ENCODE measurements at regions not wholly inside any gene's neighbourhood (a gene's known extent, or its start where the extent isn't known, plus 50 kb on each side); places are given as distances from the start of the nearest gene placed in this dataset.

DNA sequence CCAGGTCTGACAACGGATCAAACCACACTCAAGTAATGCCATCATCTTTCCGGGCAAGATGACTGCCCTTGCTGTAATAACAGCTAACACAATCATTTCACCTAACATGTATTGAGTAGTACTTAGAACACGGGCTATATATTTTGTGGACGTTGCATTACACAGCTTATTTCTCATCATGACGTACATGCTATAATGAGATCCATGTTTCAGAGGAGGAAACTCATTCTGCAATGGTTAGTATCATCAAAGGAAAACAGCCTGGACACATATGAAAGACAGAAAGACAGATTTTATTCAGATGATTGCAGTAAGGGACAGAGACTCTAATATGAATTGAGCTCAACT lies 446.7 kb downstream of the HS3ST3B1 start:
- Histone ChIP-seq H3K4me3 (no peak overlapping the region), H3K9me3 (no peaks in the 10 kb centered on the region), H3K36me3 (no peaks in the 10 kb centered on the region), H3K4me1 (no peaks in the 10 kb centered on the region), H3K27ac (no peak overlapping the region), H3K27me3 (no peaks in the 10 kb centered on the region)
- TF ChIP-seq, protein P1, sequence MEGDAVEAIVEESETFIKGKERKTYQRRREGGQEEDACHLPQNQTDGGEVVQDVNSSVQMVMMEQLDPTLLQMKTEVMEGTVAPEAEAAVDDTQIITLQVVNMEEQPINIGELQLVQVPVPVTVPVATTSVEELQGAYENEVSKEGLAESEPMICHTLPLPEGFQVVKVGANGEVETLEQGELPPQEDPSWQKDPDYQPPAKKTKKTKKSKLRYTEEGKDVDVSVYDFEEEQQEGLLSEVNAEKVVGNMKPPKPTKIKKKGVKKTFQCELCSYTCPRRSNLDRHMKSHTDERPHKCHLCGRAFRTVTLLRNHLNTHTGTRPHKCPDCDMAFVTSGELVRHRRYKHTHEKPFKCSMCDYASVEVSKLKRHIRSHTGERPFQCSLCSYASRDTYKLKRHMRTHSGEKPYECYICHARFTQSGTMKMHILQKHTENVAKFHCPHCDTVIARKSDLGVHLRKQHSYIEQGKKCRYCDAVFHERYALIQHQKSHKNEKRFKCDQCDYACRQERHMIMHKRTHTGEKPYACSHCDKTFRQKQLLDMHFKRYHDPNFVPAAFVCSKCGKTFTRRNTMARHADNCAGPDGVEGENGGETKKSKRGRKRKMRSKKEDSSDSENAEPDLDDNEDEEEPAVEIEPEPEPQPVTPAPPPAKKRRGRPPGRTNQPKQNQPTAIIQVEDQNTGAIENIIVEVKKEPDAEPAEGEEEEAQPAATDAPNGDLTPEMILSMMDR (IDR thresholded peaks at IDR 0.05), result no peak
- no peak for DNase-seq (ENCODE audit: low spot score)

DNA sequence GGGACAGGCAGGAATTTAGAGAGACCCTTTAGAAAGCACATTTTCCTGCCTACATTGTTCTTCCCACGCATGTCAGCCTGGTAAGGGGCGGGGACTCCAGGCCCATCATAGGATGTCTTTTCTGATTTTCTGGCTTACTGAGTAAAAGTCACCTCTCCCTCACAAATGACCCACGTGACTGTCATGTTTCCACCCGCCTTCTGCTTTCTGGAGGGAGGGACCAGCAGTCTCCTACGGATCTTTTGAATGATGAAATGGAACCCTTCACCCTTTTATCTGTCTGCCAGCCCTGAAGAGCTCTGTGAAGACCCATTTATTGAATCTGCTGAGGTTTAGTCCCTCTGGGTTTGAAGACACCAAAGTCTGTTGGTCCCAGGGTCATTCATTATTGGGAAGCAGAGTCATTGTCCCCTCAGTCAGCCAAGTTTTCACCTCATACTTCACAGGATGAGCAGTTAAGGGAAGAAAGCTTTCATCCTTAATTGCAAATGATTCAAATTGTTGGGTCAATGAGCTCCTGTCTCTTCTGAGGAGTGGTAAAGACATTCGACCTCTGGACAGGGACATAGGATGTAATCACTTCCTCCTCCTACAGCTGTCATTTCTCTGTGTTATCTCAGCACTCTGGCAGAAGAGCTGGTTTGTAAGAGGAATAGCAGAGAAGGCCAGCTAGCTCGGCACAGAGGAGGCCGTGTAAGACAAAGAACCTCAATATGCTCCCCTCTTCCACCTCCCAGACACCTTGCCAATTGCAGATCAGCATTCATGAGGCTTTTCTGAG lies 446.1 kb downstream of the HS3ST3B1 start:
- Histone ChIP-seq H3K36me3 (no peaks in the 10 kb centered on the region), H3K27ac (no peak overlapping the region), H3K27me3 (no peaks in the 10 kb centered on the region), H3K4me1 (no peaks in the 10 kb centered on the region), H3K9me3 (no peaks in the 10 kb centered on the region), H3K4me3 (no peak overlapping the region)
- no peak for DNase-seq (ENCODE audit: low spot score)
- TF ChIP-seq, protein P1 (IDR thresholded peaks at IDR 0.05), result no peak

DNA sequence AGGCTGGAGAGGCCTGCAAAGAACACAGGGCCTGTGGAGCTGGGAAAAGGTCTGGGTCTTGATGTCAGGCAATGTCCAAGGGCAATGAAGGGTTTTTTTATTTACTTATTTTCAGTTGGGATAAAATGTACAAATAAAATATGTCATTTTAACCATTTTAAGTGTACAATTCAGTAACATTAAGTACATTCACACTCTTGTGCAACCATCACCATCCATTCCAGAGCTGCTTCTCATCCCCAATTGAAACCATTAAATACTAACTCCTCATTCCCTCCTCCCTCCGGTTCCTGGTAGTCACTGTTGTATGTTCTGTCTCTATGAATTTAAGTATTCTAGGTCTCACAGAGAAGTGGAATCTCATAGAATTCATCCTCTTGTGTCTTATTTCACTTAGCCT lies 444.7 kb downstream of the HS3ST3B1 start:
- Histone ChIP-seq H3K9me3 (no peaks in the 10 kb centered on the region), H3K36me3 (no peaks in the 10 kb centered on the region), H3K27ac (no peak overlapping the region), H3K4me1 (no peaks in the 10 kb centered on the region), H3K4me3 (no peak overlapping the region), H3K27me3 (no peaks in the 10 kb centered on the region)
- TF ChIP-seq, protein P1 (IDR thresholded peaks at IDR 0.05), result no peak
- DNase-seq (ENCODE audit: low spot score), result no peak

DNA sequence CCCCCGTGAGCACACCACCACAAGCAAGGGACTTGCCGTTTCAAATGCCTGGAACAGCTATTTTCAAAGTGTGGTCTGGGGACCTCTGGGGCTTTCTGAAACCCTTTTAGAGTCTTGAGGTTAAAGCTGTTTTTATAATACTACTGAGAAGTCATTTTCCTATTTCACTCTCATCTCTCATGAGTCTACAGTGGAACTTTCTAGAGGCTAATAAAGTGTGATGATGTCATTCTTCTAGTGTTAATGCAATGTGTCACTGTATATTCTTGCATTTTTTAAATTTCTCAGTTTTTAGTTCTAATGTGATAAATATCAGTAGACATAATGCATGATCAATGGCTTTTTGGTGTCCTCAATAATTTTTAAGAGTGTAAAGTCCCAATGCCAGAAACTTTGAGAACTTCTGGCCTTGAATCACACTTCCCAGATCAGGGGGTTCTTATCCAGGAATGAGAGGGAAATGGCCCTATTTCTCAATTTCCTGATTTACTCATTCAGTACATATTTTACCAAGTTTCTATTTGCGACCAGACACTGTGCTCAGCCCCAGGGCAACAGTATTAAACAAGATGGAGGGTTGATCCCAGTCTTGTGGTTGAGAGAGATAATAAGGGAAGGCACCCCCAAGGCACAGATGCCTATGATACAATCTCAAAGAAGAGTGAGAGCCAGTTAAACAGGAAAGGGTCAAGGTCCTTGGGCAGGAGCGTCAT lies 444.0 kb downstream of the HS3ST3B1 start:
- H3K27ac ChIP-seq, result no peak overlapping the region
- no peaks in the 10 kb centered on the region for H3K4me1 ChIP-seq
- no peak for DNase-seq (ENCODE audit: low spot score)
- no peaks in the 10 kb centered on the region for H3K36me3 ChIP-seq
- H3K4me3 ChIP-seq, result no peak overlapping the region
- TF ChIP-seq, protein P1 (IDR thresholded peaks at IDR 0.05), result no peak
- H3K9me3 ChIP-seq, result no peaks in the 10 kb centered on the region
- H3K27me3 ChIP-seq, result no peaks in the 10 kb centered on the region

DNA sequence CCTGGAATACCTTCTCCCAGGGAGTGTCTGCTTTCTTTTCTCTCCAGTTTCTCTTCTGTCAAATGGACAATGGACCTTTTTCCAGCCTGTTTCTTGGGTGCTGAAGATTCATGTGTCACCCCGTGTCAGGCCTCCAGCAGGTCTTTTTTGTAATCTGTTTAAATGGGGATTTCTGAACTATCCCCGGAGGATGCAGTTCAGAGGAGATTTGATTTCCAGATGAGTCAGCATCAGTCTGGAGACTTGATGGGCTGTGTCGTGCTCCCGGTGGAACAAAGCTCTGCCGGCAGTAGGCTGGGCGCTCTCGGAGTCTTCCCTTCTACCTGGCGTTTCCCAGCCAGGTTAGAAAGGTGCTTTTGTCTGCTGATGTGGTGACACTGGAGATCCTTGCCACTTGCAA lies 440.6 kb downstream of the HS3ST3B1 start:
- H3K27me3 ChIP-seq, result no peaks in the 10 kb centered on the region
- no peaks in the 10 kb centered on the region for H3K9me3 ChIP-seq
- H3K4me3 ChIP-seq, result no peak overlapping the region
- H3K27ac ChIP-seq, result no peak overlapping the region
- TF ChIP-seq, protein P1 (IDR thresholded peaks at IDR 0.05), result no peak
- H3K4me1 ChIP-seq, result no peaks in the 10 kb centered on the region
- no peak for DNase-seq (ENCODE audit: low spot score)
- no peaks in the 10 kb centered on the region for H3K36me3 ChIP-seq
